ENCODE measurements at regions not wholly inside any gene's neighbourhood (a gene's known extent, or its start where the extent isn't known, plus 50 kb on each side); places are given as distances from the start of the nearest gene placed in this dataset.

GRCh38 chr1:13967707-13968106 lies 267.7 kb downstream of the PRDM2 start:
- TF ChIP-seq CTCF (IDR thresholded peaks at IDR 0.05; ENCODE audit: extremely low read depth in 1 of 2, insufficient read depth in 1 of 2, low read depth in 1 of 2, low read length in 2 of 2): no peak
- TF ChIP-seq POLR2A (IDR thresholded peaks at IDR 0.05; ENCODE audit: low read depth, low read length): no peak
